ENCODE measurements at regions not wholly inside any gene's neighbourhood (a gene's known extent, or its start where the extent isn't known, plus 50 kb on each side); places are given as distances from the start of the nearest gene placed in this dataset.

DNA sequence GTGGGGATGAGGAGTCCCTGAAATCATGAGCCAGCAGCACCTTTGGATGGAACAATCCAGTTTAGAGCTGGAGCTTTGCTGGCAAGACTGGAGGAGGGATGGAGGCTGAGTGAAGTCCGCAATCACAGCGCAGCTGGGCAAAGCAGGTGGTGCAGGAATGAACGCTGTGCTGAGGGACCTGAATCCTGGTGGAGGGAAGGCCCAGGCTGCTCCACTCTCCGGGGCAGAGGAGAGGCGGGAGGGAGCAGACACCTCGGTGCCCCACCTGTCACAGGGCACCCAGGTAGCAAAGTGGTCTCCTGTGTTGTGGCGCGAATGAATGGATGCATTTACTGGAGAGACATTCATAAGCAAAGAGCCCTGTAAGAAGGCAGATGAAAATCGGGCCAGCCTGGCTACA is 124.8 kb upstream of the ANO1 start:
- DNase-seq = no peak

DNA sequence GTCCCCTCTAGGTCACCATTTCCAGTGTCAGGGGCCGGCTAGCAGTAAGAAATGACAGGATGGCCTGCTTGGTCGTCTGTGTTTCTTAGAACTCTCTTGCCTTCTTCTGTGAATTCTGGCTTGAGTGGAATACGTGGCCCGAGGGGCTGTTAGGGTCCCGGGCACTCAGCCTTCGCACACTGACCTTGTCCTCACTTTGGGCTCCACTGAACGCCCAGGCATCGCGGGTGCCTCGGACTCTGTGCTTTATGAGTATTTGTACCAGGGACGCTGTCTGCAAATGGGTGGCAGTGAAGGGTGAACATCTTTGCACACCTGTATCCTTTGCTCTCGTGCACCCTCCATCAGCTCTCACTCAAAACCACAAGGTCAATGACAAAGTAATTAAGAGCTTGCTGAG is 123.4 kb upstream of the ANO1 start:
- DNase-seq = no peak

DNA sequence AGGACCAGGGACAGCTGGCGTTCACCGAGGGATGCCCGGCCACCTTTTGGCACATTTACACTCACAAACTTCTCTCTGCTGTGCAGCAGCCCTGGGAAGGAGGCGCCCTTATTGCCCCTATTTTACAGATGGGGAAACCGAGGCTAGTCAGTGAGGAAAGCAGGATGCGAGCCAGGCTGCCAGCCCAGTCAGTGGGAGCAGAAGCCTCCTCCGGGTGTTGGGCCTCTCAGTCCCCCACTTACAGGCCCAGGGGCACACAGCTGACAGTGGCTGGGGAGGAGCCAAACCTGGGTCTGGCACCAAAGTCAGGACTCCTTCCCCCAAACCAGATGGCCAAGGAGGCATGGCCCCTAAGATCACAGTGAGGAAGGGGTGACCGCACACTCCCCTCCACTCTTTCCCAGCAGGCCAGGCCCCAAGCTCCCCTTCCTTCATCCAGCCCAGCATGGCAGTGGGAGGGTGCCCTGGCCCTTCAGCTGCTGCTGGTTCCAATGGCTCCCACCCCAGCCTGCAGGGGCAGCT is 121.4 kb upstream of the ANO1 start:
- no peak for DNase-seq

DNA sequence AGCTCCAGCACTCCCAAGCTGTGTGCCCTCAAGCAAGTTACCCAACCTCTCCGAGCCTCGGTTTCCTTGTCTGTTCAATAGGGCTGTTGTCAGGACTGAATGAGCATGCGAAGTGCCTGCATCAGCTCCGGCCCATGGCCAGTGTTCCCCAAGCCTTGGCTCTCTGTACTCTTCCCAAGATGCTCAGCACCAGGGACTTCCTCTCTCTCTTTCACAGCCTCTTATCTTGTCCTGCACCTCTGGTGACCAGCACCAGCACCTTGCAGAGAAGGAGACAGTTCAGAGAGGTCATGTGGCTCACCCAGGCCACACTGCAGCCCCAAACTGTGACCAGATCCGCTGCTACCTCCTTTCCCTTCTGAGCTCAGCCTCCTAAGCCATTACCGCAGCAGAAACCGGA is 120.3 kb upstream of the ANO1 start:
- no peak for DNase-seq

DNA sequence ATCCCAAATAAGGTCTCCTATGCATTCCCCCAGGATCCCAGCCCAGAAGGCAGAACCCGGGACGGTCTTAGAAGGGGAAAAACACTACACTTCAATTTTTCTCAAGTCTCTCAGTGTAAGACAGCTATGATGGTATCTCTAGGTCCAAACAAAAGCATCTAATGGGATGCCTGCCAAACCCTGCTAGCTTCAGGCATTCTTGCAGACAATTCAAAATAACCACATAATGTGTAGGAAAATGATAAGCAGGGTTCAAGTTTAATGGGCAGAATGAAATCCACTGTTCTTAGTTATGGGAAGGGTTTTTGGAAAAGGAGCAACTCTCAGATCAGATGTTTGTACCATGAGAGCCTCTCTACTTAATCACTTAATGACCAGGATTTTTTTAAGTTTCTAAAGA is 119.8 kb upstream of the ANO1 start:
- no peak for DNase-seq

DNA sequence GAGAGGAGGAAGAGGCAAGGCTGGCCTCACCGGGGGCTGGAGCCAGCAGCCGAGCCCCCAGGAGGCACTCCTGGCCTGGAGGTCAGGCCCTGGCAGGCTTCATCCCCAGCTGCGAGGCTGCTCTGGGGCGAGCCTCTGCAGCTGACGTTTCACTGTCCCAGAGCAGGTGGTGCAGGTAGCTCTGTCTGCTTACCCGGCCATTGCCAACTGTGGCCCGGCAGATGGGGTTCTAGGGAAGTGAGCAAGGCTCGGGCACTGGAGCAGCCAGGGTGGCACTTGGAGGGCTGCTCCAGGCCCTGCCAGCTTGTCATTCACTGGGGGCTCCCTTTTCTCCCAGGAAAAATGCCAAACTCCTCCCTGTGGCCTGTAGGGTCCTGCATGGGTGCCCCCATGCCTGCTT is 118.7 kb upstream of the ANO1 start:
- no peak for DNase-seq

DNA sequence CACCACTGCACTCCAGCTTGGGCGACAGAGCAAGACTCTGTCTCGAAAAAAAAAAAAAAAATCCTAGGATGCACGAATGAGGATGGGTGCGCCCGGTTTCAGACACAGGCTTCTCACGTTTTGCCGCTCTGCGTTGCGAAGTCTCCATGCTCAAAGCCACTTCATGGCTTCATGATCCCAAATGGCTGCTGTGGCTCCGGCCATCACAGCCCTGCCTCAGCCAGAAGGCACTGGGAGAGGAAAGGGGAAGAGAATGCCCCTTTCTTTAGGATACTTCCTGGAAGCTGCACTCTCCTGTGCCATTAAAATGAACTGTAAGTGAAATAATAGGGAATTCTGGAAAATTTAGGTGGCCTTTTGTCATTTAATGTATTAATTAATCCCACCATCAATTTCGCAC is 116.4 kb upstream of the ANO1 start:
- no peak for DNase-seq

DNA sequence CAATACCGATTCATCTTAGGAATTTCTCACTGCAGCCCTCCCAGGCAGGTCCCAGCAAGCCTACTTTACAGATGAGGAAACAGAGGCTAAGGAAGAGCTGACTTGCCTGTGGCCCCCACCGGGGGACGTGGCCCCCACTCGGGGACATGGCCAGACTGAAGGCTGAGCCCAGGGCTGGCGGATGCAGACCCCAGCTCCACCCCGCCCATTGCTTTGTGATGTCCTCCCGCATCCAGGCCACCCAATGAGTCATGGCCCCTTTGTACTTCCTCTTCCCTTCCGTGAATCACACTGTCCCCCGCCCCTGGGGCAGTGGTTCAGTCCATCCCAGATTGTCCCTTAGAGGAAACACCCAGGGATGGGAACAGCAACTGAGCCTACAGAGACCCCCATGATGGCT is 116.0 kb upstream of the ANO1 start:
- peak; percentile 35 for DNase-seq

DNA sequence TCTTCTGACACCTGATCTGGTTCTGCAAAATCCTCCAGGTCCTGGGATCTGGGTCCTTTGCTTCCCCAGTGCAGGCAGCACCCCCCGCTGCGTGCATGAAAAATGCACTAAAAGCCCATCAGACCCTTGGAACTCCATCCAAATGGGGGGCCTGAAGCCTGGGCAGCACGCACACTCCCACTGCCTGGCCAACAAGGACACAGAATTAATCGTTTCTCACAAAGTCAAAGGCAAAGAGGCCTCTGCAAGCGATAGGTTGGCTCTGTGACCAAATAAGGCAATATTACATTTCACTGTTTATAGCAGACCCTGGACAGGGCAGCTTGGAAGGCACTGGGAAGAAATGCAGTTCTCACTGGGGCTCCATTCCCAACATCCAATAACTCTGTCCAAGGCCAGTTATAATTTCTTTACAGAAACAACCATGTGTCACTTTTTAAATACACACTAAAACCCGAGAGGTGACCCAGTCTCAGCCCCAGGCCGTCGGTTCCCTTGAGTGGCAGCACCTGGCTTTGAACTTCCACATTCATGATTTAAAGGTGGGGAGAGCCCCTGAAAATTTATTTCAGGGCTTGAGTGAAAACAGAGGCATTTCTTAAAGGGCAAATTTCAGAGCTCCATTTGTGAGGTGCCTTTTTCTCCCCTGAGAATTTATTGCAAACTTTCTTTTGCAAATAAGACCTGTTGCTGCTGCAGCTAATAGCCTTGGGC is 114.4 kb upstream of the ANO1 start:
- no peak for DNase-seq

DNA sequence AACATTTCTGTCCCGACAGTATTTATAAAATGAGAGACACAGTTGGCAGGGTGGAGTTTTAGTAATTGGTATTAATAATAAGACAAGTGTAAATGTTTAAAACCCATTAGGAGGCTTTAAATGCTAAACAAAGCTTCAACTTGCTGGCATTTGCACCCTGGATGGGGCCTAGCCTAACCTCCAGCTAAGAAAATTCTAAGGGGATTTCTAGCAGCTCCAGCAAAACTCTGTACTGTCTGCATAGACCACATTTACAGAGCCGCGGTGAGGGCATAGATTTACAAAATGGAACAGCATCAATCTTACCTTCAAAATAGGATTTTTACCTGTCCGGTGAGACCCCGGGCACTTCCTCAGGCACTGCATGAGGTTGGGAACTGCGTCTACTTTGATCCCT is 113.9 kb upstream of the ANO1 start:
- DNase-seq = no peak

DNA sequence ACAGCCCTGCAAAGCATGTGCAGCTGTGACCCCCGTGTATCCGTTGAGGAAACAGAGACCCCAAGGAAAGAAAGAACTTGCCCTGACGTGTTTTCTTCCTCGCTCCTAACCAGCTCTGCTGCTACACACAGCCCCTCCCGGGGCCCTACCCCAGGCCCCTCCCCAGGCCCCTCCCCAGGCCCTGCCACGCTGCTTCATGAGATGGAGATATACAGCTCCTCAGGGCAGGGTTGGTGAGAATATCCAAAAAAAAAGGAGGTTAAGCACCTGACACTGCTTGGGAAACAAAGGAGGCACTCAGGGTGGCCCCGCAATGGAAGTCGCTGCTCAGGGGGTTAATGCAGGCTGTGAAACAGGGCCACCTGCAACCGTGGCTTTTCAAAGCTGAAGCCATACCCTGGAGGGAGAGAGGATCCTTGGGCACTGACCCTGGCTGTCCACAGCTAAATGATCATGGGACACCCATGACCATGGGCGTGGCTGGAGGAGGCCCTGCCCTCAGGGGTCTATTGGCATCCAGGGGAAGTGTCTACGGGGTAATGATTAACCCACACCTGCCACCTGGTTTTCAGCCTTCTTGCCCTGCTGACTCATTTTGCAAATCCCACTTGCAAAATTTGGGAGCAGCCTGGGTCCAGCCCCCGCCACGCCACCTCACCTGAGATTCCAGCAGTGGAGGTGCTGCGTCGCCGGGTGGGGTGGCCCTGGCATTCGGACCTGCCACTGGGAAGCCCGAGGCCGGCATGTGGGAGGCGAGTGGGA is 112.1 kb upstream of the ANO1 start:
- DNase-seq = no peak

DNA sequence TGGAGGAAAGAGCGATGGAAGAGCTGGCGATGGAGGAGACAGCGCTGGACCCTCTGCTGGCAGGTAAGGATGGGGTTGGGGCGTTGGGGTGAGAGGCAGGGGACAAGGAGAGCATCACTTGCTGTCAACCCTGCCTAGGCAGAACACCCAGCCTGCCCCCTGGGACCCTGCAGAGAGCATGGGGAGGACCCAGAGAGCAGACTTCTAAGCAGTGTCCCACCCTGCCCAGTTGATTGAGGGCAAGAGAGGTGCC is 111.6 kb upstream of the ANO1 start:
- DNase-seq = no peak

DNA sequence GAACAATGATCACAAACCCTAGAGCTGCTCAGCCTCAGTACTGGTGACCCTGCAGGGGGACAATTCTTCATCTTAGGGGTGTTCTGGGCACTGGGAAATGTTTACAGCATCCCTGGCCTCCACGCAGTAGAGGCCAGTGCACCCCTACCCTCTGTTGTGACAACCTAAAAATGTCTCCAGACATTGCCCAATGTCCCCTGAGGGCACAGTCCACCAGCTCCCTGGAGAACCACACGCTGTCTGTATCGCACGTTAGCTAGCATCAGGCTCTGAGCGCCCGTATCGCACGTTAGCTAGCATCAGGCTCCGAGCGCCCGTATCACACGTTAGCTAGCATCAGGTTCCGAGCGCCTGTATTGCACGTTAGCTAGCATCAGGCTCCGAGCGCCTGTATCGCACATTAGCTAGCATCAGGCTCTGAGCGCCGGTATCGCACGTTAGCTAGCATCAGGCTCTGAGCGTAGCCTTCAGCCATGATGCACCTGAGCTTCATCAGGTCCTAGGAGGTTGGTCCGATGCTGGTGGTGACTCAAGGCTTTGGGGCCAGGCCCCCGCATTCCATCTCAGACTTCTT is 111.1 kb upstream of the ANO1 start:
- no peak for DNase-seq

DNA sequence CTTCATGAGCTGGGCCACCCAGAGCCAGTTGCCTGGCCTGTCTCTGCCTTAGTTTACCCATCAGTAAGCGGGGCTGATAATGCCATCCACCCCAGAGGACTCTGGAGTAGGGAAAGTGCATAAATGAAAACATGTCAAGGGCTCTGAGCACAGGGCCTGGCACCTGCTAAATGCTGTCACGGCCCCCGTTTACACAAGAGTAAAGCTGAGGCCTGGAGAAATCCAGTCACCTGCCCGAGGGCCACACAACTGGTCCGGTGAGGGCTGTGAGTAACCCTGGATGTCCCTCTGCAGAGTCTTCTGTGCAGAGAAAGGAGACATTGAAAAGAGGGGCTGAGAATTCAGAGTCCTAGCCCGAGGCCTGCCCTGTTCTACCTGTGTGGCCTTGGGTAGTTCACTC is 110.6 kb upstream of the ANO1 start:
- no peak for DNase-seq

DNA sequence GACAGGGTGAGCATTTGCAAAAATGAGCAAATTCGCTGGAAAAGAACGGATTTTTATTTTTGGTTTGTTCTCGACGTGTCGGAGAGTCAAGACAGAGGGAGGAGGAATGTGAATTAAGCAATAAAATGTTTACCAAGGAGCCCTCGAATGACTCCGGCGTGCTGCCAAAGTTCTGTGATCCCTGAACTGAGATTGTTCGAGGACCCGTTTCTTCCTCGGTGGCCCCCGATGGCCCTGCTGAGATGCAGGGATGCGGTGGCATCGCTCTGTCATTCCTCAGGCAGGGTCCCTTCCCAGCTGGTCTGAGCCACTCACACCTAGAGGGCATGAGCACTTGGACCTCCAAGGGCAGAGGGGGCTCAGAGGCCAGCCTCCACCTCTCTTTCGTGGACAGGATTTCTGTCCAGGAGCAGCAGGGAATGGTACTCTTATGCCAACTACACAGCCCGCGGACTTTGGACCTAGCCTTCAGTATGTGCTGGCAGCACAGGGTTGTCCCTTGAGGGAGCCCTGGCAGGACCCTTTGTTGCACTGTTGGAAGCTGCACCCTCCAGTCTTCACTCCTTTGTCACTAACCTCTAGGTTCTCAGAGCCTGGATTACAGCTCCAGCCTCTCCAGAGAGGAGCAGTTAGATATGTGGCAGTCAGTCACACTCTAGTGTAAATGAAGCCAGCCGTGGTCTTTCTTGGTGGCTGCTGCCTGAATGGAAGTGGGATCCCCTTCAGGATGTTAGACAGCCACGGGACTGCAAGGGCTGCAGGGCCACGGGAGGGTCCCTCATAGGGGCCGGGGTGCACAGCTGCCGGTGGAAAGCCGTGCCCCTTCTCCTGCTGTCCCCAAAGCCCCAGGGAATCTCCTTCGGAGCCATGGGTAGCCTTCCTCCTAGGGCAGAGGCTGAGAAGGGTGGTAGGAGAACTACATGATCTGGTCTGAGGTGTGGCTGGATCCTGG is 109.4 kb upstream of the ANO1 start:
- DNase-seq = no peak

DNA sequence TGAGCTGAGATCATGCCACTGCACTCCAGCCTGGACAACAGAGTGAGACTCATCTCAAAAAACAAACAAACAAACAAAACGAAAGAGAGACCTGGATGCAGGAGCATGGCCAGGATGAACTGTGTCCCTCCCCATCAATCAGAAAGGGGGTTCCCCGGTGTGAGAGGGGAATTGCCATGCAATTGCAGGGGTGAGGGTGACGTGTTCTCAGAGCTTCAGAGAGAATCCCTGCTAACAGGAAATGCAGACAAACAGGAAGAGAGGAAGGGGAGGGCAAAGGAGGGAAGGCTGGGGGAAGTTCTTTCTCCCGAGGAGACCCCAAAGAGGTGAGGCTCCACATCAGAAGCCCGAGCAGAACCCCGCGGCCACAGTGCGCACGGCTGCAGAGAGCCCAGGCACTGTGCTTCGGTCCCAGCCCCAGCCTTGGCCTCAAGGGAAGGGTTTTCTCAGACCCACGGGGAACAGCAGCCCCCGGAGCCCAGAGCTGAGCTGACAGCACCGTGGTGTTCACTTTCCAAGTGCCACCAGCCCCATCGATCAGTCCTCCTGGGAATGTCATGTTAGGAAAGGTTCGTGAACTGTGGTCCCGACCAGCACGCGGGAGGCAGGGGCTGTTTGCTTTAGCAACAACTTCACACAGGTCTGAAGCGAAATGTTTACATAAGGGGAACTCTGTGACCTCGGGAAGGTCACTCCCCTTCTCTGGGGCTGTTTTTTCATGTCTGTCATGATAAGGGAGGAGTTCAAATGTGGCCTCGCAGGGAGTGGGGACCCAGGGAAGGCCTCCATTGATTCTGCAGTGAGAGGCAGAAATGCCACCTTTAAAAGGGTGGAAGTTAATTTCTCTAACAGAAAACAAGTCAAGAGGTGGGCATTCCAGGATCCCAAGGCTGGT is 108.0 kb upstream of the ANO1 start:
- DNase-seq = no peak

DNA sequence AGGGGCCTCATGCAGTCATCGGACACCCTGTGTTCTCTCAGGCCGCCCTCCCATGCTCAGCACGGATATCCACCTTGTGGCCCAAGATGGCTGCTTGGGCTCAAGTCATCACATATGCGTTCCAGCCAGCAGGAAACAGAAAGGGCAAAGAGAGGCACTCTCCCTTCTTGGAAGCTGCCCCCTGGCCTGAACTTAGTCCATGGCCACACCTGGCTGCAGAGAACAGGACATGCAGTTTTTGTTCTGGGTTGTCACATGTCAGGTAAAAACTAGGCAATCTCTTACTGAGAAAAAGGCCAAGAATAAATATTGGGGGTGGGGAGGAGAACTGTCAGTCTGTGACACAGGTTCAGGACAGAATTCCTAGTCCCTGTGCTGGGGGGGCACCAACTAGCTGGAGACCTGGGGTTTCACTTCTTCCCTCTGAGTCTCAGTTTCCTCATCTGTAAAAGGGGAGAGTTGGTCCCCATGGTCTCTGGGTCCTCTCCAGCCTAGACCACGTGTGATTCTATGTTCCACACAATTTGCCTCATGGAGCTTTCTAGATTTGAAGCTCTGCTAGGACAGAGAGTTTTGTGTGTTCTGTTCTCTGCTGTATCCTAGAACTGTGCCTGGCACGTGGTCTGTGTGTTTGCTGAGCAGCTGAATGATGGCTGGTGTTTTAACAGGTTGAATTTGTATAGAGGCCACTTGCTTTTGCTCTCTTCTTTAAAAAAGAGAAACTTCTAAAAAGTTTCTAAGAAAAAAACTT is 107.2 kb upstream of the ANO1 start:
- DNase-seq = no peak

DNA sequence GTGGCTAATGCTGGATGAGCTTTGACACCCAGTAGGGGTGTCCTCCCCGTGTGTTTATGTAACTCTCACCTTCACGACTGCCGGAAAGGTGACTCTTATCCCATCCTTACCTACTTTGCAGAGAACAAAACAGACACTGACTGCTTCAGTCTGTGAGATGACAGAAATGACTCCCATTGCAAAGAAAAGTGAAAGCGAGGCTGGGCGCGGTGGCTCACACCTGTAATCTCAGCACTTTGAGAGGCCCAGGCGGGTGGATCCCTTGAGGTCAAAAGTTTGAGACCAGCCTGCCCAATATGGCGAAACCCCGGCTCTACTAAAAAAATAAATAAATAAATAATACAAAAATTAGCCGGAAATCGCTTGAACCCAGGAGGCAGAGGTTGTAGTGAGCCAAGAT is 106.4 kb upstream of the ANO1 start:
- DNase-seq = no peak

DNA sequence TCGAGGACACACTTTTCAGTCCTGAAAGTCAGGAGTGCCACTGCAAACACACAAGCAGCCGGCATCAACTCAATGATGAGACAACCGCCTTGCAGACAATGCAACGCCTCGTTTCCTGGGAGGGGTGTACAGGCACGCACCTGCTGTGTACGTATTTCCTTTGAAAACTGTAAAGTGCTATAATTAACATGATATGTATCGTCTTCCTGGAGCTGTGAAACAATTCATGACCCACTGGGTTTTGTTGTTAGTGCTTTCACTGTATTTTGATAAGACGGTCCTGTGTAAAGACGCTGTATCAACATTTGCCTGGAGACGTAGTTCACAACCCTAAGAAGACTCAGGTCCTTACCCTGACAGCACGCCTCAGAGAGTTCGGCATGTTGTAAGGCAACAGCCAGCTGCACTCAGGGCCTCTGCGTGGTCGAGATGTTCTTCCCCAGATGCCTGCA is 105.7 kb upstream of the ANO1 start:
- no peak for DNase-seq

DNA sequence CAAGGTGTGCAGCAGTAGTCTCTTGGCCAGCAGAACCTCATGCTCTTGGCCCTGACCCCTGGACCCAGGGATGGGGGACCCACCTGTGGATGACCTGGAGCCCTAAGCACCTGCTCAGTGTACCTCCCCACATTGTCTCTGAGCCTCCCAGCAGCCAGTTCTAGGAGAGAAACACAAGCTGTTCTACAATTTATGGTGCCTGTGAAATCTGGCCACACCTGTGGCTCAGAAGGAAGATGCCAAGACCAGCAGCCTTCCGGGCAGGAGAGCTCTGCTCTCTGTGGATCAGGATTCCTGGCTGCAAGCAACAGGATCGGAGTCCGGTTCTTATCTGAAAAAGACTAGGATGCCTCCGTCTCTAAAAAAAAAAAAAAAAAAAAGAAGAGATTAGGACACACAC is 103.6 kb upstream of the ANO1 start:
- no peak for DNase-seq

DNA sequence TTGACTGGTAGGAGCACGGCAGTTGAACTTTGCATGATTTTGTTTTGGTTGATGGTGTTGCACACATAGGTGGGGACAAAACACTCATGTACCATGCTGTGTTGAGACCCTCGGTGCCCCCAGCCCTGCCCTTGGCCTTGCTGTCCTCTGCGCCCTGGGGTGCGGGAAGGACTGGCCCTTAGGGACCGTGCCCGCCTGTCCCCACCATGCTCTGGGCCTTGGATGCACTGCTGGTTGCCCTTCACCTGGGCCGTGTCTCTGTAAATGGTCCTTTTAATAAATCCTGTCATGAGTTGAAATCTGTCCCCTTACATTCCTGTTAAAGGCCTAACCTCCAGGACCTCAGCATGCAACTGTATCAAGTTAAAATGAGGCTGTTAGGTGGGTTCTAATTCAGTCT is 102.3 kb upstream of the ANO1 start:
- no peak for DNase-seq

DNA sequence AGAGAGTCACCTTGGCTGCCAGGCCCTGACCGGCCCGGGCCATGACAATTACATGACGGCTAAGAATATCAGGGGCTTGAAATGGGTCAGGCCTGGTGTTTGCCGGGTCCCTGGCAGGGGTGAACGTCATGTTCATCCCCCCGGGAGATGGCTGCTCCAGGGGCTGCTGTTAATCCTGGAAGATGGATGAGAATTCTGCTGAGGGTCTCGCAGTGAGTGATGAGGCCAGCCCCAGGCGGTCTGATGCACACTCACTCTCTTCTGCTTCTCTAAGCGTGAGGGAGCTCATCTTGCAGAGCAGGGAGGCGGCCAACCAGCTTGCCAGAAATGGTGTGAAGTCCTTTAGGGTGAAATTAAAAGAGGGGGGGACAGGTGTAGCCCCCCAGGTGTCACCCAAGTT is 101.3 kb upstream of the ANO1 start:
- DNase-seq = no peak

Measured in suppressor macrophage treated with lipopolysaccharide for 4 hours (primary cell).